Pancreas (tissue), 10 donors: ENCODE measurements at regions not wholly inside any gene's neighbourhood (a gene's known extent, or its start where the extent isn't known, plus 50 kb on each side); places are given as distances from the start of the nearest gene placed in this dataset.

Experiments
- ATAC-seq, 4 donors: fragments of 200-7000 bp; cut with Tn5 transposase; one replicate each; pipeline versions ENCODE4 v1.8.0 to v1.9.1; 2020; ENCODE audit warnings: mild to moderate bottlenecking in 4 of 4, moderate library complexity in 4 of 4
- DNase-seq, 6 donors: peaks; one replicate each; pipeline ENCODE4 v3.0.0-alpha.2; 2020
- FAIRE-seq: peaks from 2 replicates; lab custom pipeline; 2012; peaks lifted over from hg19 to GRCh38; lab: Jason Lieb, UNC
- H3K27ac ChIP-seq, 4 donors: fragments of 200-600 bp; sonication (generic); 1 replicate in 3 of 4; 2 replicates in 1 of 4; pipeline versions ENCODE4 v1.5.0 to v1.8.0; 2020
- H3K27me3 ChIP-seq, 4 donors: fragments of 200-600 bp; one replicate each; pipeline ENCODE4 v1.8.0; 2021
- H3K36me3 ChIP-seq, 3 donors: fragments of 200-600 bp; sonication (generic) in 1 of 3; one replicate each; pipeline versions ENCODE4 v1.5.0 to v1.8.0; 2020 to 2021
- H3K4me1 ChIP-seq, 3 donors: fragments of 200-600 bp; one replicate each; pipeline ENCODE4 v1.8.0; 2021
- H3K4me3 ChIP-seq, 4 donors: fragments of 200-600 bp; sonication (generic) in 2 of 4; one replicate each; pipeline versions ENCODE4 v1.5.0 to v1.8.0; 2020 to 2021
- H3K9me3 ChIP-seq, 4 donors: fragments of 200-600 bp; one replicate each; pipeline ENCODE4 v1.8.0; 2021
- CTCF ChIP-seq, 4 donors: fragments of 200-600 bp; sonication (generic) in 3 of 4; IDR thresholded peaks; one replicate each; pipeline versions ENCODE4 v1.5.0 to v1.8.0; 2021; ENCODE audit warnings: antibody characterized with exemption in 4 of 4
- WGBS, 2 donors: extraction: QIAGEN DNeasy Blood & Tissue Kit; methylation state at CpG; one replicate each; pipeline ENCODE4 v1.1.7; 2013; 5-methylcytosine and 5-hydroxymethylcytosine counted together
- intact Hi-C, 3 donors: fragments of 100-400 bp; cut with DNase I; formaldehyde crosslinking; loops; one replicate each; pipeline versions ENCODE4 v1.11.1 to v1.14.2; 2022
- donor health status: healthy with polysubstance abuse.
- donor health status: DM: no; HTN: no; CAD: no; lungs with moderate emphysema.
- donor health status: DM: no; HTN: no; CAD: no.
- donor health status: control.
- donor health status: control.
- donor health status: Bipolar disorder and iron deficiency.
- donor health status: DM: yes; HTN: yes; CAD: no.
- donor health status: DM: no; HTN: no; CAD: no.
- donor health status: DM: no; HTN: no; CAD: no.
- donor health status: DM: yes; HTN: yes; CAD: no.

GRCh38 chr3:188954590-188955208 lies 217.1 kb upstream of the TPRG1 start:
- 13 to 16% methylated on average over 3 of the region's 3 CpGs for WGBS, 2 donors
- H3K9me3 ChIP-seq, result no peaks in the 10 kb centered on the region
- intact Hi-C loops, result loop anchor here in 2 of 3 donors (5.0 kb wide), 2 partner anchors 797 to 1217 kb away; no protein-coding TSS in a partner anchor
- peak; percentile 78 for FAIRE-seq
- peak; percentile 76 to 87 (median 84) for DNase-seq
- no peaks in the 10 kb centered on the region for H3K27me3 ChIP-seq
- ATAC-seq, result peak; percentile 51 to 85 (median 80)
- H3K36me3 ChIP-seq, result no peaks in the 10 kb centered on the region
- H3K27ac ChIP-seq, result no peak overlapping the region
- no peak overlapping the region for H3K4me3 ChIP-seq
- H3K4me1 ChIP-seq, result peaks cover 17 to 23% (median 22%) of the 10 kb centered on the region in 3 donors
- TF ChIP-seq CTCF (IDR thresholded peaks at IDR 0.05), result peak; percentile 81 to 96 (median 84)

GRCh38 chr3:188955919-188956318 lies 215.9 kb upstream of the TPRG1 start:
- no peaks in the 10 kb centered on the region for H3K36me3 ChIP-seq
- no peak overlapping the region for H3K4me3 ChIP-seq
- ATAC-seq (peak in 1 of 4 donors; percentile 17), FAIRE-seq (no peak), DNase-seq (no peak)
- WGBS, 2 donors, result 51 to 56% methylated on average over 4 of the region's 4 CpGs
- H3K27ac ChIP-seq, result no peak overlapping the region
- no peaks in the 10 kb centered on the region for H3K27me3 ChIP-seq
- H3K9me3 ChIP-seq, result no peaks in the 10 kb centered on the region
- TF ChIP-seq CTCF (IDR thresholded peaks at IDR 0.05), result no peak
- H3K4me1 ChIP-seq, result peaks cover 5 to 11% (median 10%) of the 10 kb centered on the region in 3 donors
- intact Hi-C loops, result loop anchor here in 1 of 3 donors (5.0 kb wide), 1 partner anchor 1219 kb away; no protein-coding TSS in a partner anchor

GRCh38 chr3:188956839-188957489 lies 214.8 kb upstream of the TPRG1 start:
- TF ChIP-seq CTCF (IDR thresholded peaks at IDR 0.05), result peak; percentile 51 to 78 (median 60)
- FAIRE-seq, result peak; percentile 93
- no peaks in the 10 kb centered on the region for H3K36me3 ChIP-seq
- H3K9me3 ChIP-seq, result no peaks in the 10 kb centered on the region
- intact Hi-C loops, result loop anchor here in 1 of 3 donors (5.0 kb wide), 1 partner anchor 1220 kb away; no protein-coding TSS in a partner anchor
- no peaks in the 10 kb centered on the region for H3K27me3 ChIP-seq
- H3K4me3 ChIP-seq, result no peak overlapping the region
- no peak for DNase-seq
- H3K27ac ChIP-seq, result no peak overlapping the region
- peaks cover 0 to under 1% (median 0%) of the 10 kb centered on the region in 3 donors for H3K4me1 ChIP-seq
- 25 to 30% methylated on average over 8 of the region's 8 CpGs for WGBS, 2 donors
- ATAC-seq, result peak in 3 of 4 donors; percentile 51 to 66 (median 54)

- FAIRE-seq (no peak), DNase-seq (no peak), ATAC-seq (no peak)
- WGBS, 2 donors, result 56 to 63% methylated on average over 1 of the region's 1 CpG
- Histone ChIP-seq H3K27ac (no peak overlapping the region), H3K4me3 (no peak overlapping the region), H3K9me3 (no peaks in the 10 kb centered on the region), H3K27me3 (no peaks in the 10 kb centered on the region), H3K36me3 (no peaks in the 10 kb centered on the region), H3K4me1 (no peaks in the 10 kb centered on the region)
- TF ChIP-seq CTCF (IDR thresholded peaks at IDR 0.05), result no peak
- intact Hi-C loops, result loop anchor here in 1 of 3 donors (5.0 kb wide), 1 partner anchor 1222 kb away; no protein-coding TSS in a partner anchor
Observed at GRCh38 chr3:188959013-188959412, 212.8 kb upstream of the TPRG1 start.
